Erythroblast (primary cell): ENCODE measurements at regions not wholly inside any gene's neighbourhood (a gene's known extent, or its start where the extent isn't known, plus 50 kb on each side); places are given as distances from the start of the nearest gene placed in this dataset.

Source experiments
- DNase-seq, 2 experiments: peaks; one replicate each; lab custom pipeline; 2025; lab: John Stamatoyannopoulos, UW
- GATA1 ChIP-seq: IDR thresholded peaks from 2 replicates; pipeline ENCODE4 v1.6.1; 2011; ENCODE audit warnings: low read depth, mild to moderate bottlenecking, control low read depth, low read length, moderate library complexity
- POLR2A ChIP-seq: IDR thresholded peaks from 2 replicates; pipeline ENCODE4 v1.6.1; 2011; ENCODE audit warnings: mild to moderate bottlenecking, low read length

- no peak for TF ChIP-seq GATA1
- TF ChIP-seq POLR2A = no peak
- DNase-seq = no peak
Observed at GRCh38 chr4:80145739-80146138, 51.6 kb upstream of the PRDM8 start.

GRCh38 chr4:80144676-80145470, 52.4 kb upstream of the PRDM8 start:
- no peak for TF ChIP-seq GATA1
- no peak for TF ChIP-seq POLR2A
- DNase-seq = no peak

- peak; percentile 70 to 91 for DNase-seq
- TF ChIP-seq GATA1 (no peak), POLR2A (no peak)
Observed at GRCh38 chr4:80143307-80143679, 54.0 kb upstream of the PRDM8 start.

GRCh38 chr4:80142394-80143306, 54.7 kb upstream of the PRDM8 start:
- peak; percentile 59 to 74 for DNase-seq

GRCh38 chr4:80141543-80141942, 55.8 kb upstream of the PRDM8 start:
- TF ChIP-seq POLR2A (no peak), GATA1 (no peak)
- DNase-seq = no peak

More at GRCh38 chr4:80142394-80143306, 54.7 kb upstream of the PRDM8 start:
- TF ChIP-seq POLR2A (no peak), GATA1 (no peak)

GRCh38 chr4:80140194-80140593, 57.1 kb upstream of the PRDM8 start:
- no peak for TF ChIP-seq GATA1
- TF ChIP-seq POLR2A = no peak
- no peak for DNase-seq

GRCh38 chr4:80139671-80140070, 57.6 kb upstream of the PRDM8 start:
- TF ChIP-seq GATA1 (no peak), POLR2A (no peak)
- DNase-seq = no peak

GRCh38 chr4:80138551-80139538, 58.5 kb upstream of the PRDM8 start:
- TF ChIP-seq GATA1 (no peak), POLR2A (no peak)
- no peak for DNase-seq

GRCh38 chr4:80137631-80138030, 59.7 kb upstream of the PRDM8 start:
- DNase-seq = no peak
- no peak for TF ChIP-seq GATA1
- no peak for TF ChIP-seq POLR2A

- no peak for TF ChIP-seq POLR2A
- DNase-seq = no peak
Observed at GRCh38 chr4:80136270-80136669, 61.0 kb upstream of the PRDM8 start.

GRCh38 chr4:80135702-80136058, 61.6 kb upstream of the PRDM8 start:
- no peak for DNase-seq
- no peak for TF ChIP-seq GATA1

- TF ChIP-seq POLR2A (no peak), GATA1 (no peak)
- peak; percentile 9 to 64 for DNase-seq
Observed at GRCh38 chr4:80134936-80135701, 62.1 kb upstream of the ANTXR2 start.

GRCh38 chr4:80133240-80133783, 60.3 kb upstream of the ANTXR2 start:
- no peak for TF ChIP-seq POLR2A
- no peak for TF ChIP-seq GATA1
- no peak for DNase-seq

- TF ChIP-seq GATA1 (no peak), POLR2A (no peak)
- no peak for DNase-seq
Observed at GRCh38 chr4:80129785-80130184, 56.8 kb upstream of the ANTXR2 start.
